A673 (cell line): ENCODE measurements at regions not wholly inside any gene's neighbourhood (a gene's known extent, or its start where the extent isn't known, plus 50 kb on each side); places are given as distances from the start of the nearest gene placed in this dataset.

Source experiments
- EZH2 ChIP-seq: fragments of 200-600 bp; sonication (generic); IDR thresholded peaks from 2 replicates; pipeline ENCODE4 v1.6.1; 2017; ENCODE audit warnings: borderline replicate concordance, low read depth, mild to moderate bottlenecking, mixed read lengths, antibody characterized with exemption, low read length; ENCODE audit not compliant: poor library complexity, severe bottlenecking
- TF ChIP-seq, protein P1 (sequence below): fragments of 300-800, 200-600 bp; sonication (generic); conservative IDR thresholded peaks from 2 replicates; pipeline ENCODE4 v1.5.1; 2017; ENCODE audit warnings: low read depth, mild to moderate bottlenecking, antibody characterized with exemption, low read length, moderate library complexity, mixed read lengths

DNA sequence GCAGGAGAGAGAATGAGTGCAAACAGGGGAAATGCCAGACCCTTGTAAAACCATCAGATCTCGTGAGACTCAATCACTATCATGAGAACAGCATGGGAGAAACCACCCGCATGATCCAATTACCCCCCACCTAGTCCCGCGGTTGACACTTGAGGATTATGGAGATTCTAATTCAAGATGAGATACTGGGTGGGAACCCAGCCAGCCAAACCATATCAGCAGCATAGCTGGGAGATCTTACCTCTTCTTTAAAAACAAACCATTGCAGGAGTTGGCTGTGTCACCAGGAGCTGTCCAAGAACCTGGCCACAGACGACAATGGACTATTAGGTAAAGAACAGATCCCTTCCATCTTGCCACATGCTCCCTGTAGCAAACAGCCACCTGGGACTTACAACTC, 422.7 kb downstream of the MATN1 start:
- TF ChIP-seq, protein P1, sequence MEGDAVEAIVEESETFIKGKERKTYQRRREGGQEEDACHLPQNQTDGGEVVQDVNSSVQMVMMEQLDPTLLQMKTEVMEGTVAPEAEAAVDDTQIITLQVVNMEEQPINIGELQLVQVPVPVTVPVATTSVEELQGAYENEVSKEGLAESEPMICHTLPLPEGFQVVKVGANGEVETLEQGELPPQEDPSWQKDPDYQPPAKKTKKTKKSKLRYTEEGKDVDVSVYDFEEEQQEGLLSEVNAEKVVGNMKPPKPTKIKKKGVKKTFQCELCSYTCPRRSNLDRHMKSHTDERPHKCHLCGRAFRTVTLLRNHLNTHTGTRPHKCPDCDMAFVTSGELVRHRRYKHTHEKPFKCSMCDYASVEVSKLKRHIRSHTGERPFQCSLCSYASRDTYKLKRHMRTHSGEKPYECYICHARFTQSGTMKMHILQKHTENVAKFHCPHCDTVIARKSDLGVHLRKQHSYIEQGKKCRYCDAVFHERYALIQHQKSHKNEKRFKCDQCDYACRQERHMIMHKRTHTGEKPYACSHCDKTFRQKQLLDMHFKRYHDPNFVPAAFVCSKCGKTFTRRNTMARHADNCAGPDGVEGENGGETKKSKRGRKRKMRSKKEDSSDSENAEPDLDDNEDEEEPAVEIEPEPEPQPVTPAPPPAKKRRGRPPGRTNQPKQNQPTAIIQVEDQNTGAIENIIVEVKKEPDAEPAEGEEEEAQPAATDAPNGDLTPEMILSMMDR: no peak
- TF ChIP-seq EZH2: no peak
